Fibroblast of lung (primary cell): ENCODE measurements at regions not wholly inside any gene's neighbourhood (a gene's known extent, or its start where the extent isn't known, plus 50 kb on each side); places are given as distances from the start of the nearest gene placed in this dataset.

ENCODE experiments used
- DNase-seq, 2 donors: peaks; one replicate each; pipeline versions ENCODE4 v3.0.0 to v3.0.0-alpha.2; 2010; ENCODE audit warnings: low read depth in 2 of 2
- H2AFZ ChIP-seq: 2 replicates; pipeline ENCODE4 v1.5.1; 2012; ENCODE audit warnings: low read length, control low read depth, inconsistent platforms
- H3K27ac ChIP-seq: 2 replicates; pipeline ENCODE4 v1.5.1; 2011; ENCODE audit warnings: low read length, control low read depth; ENCODE audit not compliant: insufficient read depth
- H3K27me3 ChIP-seq: 2 replicates; pipeline ENCODE4 v1.5.1; 2011; ENCODE audit warnings: mild to moderate bottlenecking, low read length; ENCODE audit not compliant: control insufficient read depth, insufficient read depth
- H3K36me3 ChIP-seq: 2 replicates; pipeline ENCODE4 v1.5.1; 2011; ENCODE audit warnings: low read length; ENCODE audit not compliant: control insufficient read depth, insufficient read depth
- H3K4me1 ChIP-seq: 2 replicates; pipeline ENCODE4 v1.5.1; 2011; ENCODE audit warnings: low read length; ENCODE audit not compliant: control insufficient read depth, insufficient read depth; ENCODE audit errors: extremely low read depth
- H3K4me2 ChIP-seq: 2 replicates; pipeline ENCODE4 v1.5.1; 2011; ENCODE audit warnings: low read length, control low read depth; ENCODE audit not compliant: insufficient read depth; ENCODE audit errors: extremely low read depth
- H3K4me3 ChIP-seq, 4 experiments: fragments of 200-600 bp in 1 of 4; sonication (generic) in 1 of 4; replicated peaks in 1 of 4; 2 replicates each; pipeline ENCODE4 v1.5.1; 2011 to 2016; ENCODE audit warnings: low read length in 4 of 4, low read depth in 3 of 4, mild to moderate bottlenecking in 3 of 4, control low read depth in 2 of 4, inconsistent platforms in 1 of 4, mixed read lengths in 1 of 4; ENCODE audit not compliant: insufficient read depth in 1 of 4; ENCODE audit errors: control extremely low read depth in 1 of 4
- H3K79me2 ChIP-seq: 2 replicates; pipeline ENCODE4 v1.5.1; 2012; ENCODE audit warnings: mild to moderate bottlenecking, low read length, inconsistent platforms; ENCODE audit not compliant: control insufficient read depth, insufficient read depth
- H3K9ac ChIP-seq: 2 replicates; pipeline ENCODE4 v1.5.1; 2011; ENCODE audit warnings: mild to moderate bottlenecking, low read length, control low read depth; ENCODE audit not compliant: insufficient read depth
- H3K9me3 ChIP-seq: 2 replicates; pipeline ENCODE4 v1.5.1; 2012; ENCODE audit warnings: low read depth, low read length; ENCODE audit not compliant: control insufficient read depth, insufficient read depth
- H4K20me1 ChIP-seq: 2 replicates; pipeline ENCODE4 v1.5.1; 2011; ENCODE audit warnings: low read length; ENCODE audit not compliant: control insufficient read depth, insufficient read depth; ENCODE audit errors: extremely low read depth
- CTCF ChIP-seq, 2 donors: IDR thresholded peaks in 1 of 2; conservative IDR thresholded peaks in 1 of 2; 1 replicate in 1 of 2; 2 replicates in 1 of 2; pipeline ENCODE4 v1.5.1; 2011 to 2012; ENCODE audit warnings: low read length in 2 of 2, control low read depth in 1 of 2, inconsistent platforms in 1 of 2, low read depth in 1 of 2, mild to moderate bottlenecking in 1 of 2
- EZH2 ChIP-seq: IDR thresholded peaks from 2 replicates; pipeline ENCODE4 v1.5.1; 2012; ENCODE audit warnings: low read length, control low read depth, mild to moderate bottlenecking; ENCODE audit errors: missing control alignments

DNA sequence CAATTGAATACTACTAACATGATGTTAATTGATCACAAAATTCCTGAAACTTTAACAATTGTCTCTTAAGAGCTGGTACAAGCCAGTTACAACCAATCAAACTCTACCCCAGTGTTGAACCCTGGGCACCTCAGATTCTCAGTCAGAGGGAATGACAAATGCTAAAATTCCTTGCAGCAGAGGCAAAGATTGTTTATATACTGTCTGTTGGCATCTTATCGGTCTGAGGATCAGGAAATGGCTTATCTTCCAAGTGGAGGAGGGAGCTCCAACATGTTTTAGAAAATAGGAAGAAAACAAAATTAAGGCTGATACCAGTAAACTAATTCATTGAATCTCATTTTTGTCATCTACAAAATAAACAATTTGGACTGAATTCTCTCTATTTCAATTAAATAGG lies 527.8 kb upstream of the ZNF608 start:
- Histone ChIP-seq H2AFZ (no peak overlapping the region), H3K4me1 (no peaks in the 10 kb centered on the region), H3K79me2 (no peaks in the 10 kb centered on the region), H3K36me3 (no peaks in the 10 kb centered on the region), H4K20me1 (no peaks in the 10 kb centered on the region), H3K4me2 (no peak overlapping the region), H3K4me3 (no peak overlapping the region), H3K27ac (no peak overlapping the region), H3K9me3 (no peaks in the 10 kb centered on the region), H3K9ac (no peak overlapping the region), H3K27me3 (no peaks in the 10 kb centered on the region)
- TF ChIP-seq CTCF (conservative IDR thresholded peaks at IDR 0.05 in 1 of 2, IDR thresholded peaks at IDR 0.05 in 1 of 2; ENCODE audit: low read depth in 1 of 2, low read length in 2 of 2) (no peak), EZH2 (no peak)
- DNase-seq, result peak in 1 of 2 donors; percentile 36

- Histone ChIP-seq H3K79me2 (no peaks in the 10 kb centered on the region), H3K27me3 (no peaks in the 10 kb centered on the region), H2AFZ (no peak overlapping the region), H3K36me3 (no peaks in the 10 kb centered on the region), H3K4me2 (no peak overlapping the region), H3K9me3 (no peaks in the 10 kb centered on the region), H3K4me1 (no peaks in the 10 kb centered on the region), H4K20me1 (no peaks in the 10 kb centered on the region), H3K4me3 (no peak overlapping the region), H3K27ac (no peak overlapping the region), H3K9ac (no peak overlapping the region)
- TF ChIP-seq CTCF (conservative IDR thresholded peaks at IDR 0.05 in 1 of 2, IDR thresholded peaks at IDR 0.05 in 1 of 2; ENCODE audit: low read depth in 1 of 2, low read length in 2 of 2) (no peak), EZH2 (no peak)
- DNase-seq, result peak; percentile 20 to 50
Observed at GRCh38 chr5:125274938-125275724, 528.7 kb upstream of the ZNF608 start.

GRCh38 chr5:125275725-125276090 lies 529.3 kb upstream of the ZNF608 start:
- no peak overlapping the region for H3K27ac ChIP-seq
- no peak overlapping the region for H3K4me2 ChIP-seq
- no peaks in the 10 kb centered on the region for H3K36me3 ChIP-seq
- H3K27me3 ChIP-seq, result no peaks in the 10 kb centered on the region
- no peak overlapping the region for H2AFZ ChIP-seq
- no peaks in the 10 kb centered on the region for H4K20me1 ChIP-seq
- no peak overlapping the region for H3K4me3 ChIP-seq
- DNase-seq, result no peak
- no peaks in the 10 kb centered on the region for H3K4me1 ChIP-seq
- H3K9me3 ChIP-seq, result no peaks in the 10 kb centered on the region
- no peak overlapping the region for H3K9ac ChIP-seq
- TF ChIP-seq CTCF (conservative IDR thresholded peaks at IDR 0.05 in 1 of 2, IDR thresholded peaks at IDR 0.05 in 1 of 2; ENCODE audit: low read depth in 1 of 2, low read length in 2 of 2) (no peak), EZH2 (no peak)
- H3K79me2 ChIP-seq, result no peaks in the 10 kb centered on the region
